C4-2B (cell line): ENCODE measurements at regions not wholly inside any gene's neighbourhood (a gene's known extent, or its start where the extent isn't known, plus 50 kb on each side); places are given as distances from the start of the nearest gene placed in this dataset.

Source experiments
- ZFX ChIP-seq: fragments of 450-650 bp; IDR thresholded peaks from 2 replicates; pipeline ENCODE4 v1.6.1; 2017
- TF ChIP-seq, protein P1 (sequence below): fragments of 450-650 bp; conservative IDR thresholded peaks from 2 replicates; pipeline ENCODE4 v1.5.1; 2017; ENCODE audit warnings: mild to moderate bottlenecking

DNA sequence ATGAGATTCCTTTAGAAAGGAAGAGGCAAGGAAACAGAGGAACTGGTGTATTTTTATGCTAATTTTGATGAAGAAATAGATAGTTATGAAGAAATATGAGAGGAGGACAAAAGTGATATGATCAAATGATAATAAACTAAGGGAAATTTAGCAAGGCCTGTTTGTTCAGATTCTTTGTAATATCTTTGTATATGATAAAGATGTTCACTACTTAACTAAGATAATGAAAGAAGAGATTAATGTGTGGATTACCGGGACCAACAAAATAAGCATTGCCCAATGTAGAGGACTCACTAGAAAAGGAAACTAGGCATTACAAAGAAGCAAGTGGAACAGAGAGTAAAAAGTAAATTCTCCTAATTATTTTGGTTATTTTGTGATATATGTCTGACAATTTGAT, 99.0 kb upstream of the FIGN start:
- TF ChIP-seq, protein P1, sequence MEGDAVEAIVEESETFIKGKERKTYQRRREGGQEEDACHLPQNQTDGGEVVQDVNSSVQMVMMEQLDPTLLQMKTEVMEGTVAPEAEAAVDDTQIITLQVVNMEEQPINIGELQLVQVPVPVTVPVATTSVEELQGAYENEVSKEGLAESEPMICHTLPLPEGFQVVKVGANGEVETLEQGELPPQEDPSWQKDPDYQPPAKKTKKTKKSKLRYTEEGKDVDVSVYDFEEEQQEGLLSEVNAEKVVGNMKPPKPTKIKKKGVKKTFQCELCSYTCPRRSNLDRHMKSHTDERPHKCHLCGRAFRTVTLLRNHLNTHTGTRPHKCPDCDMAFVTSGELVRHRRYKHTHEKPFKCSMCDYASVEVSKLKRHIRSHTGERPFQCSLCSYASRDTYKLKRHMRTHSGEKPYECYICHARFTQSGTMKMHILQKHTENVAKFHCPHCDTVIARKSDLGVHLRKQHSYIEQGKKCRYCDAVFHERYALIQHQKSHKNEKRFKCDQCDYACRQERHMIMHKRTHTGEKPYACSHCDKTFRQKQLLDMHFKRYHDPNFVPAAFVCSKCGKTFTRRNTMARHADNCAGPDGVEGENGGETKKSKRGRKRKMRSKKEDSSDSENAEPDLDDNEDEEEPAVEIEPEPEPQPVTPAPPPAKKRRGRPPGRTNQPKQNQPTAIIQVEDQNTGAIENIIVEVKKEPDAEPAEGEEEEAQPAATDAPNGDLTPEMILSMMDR: no peak
- no peak for TF ChIP-seq ZFX
